ENCODE measurements at regions not wholly inside any gene's neighbourhood (a gene's known extent, or its start where the extent isn't known, plus 50 kb on each side); places are given as distances from the start of the nearest gene placed in this dataset.
"Not testable (repeated sequence)": the region's sequence is repeated elsewhere in the genome, so short reads cannot be mapped to it uniquely, and the experiment has no call there.

DNA sequence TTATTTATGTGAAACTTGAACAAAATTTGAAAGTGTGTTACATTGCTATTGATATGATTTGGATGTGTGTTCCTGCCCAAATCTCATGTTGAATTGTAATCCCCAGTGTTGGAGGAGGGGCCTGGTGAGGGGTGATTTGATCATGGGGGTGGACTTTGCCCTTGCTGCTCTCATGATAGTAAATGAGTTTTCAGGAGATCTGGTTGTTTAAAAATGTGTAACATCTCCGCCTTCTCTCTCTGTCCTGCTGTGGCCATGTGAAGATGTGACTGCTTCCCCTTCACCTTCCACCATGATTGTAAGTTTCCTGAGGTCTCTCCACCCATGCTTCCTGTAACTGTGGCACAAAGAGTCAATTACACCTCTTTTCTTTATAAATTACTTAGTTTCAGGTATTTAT lies 1731.0 kb downstream of the SLITRK5 start:
- DNase-seq, result no peak
- Histone ChIP-seq H3K9me3 (no peaks in the 10 kb centered on the region), H3K36me3 (ENCODE audit: low read depth) (no peaks in the 10 kb centered on the region), H3K4me3 (no peak overlapping the region), H3K4me1 (ENCODE audit: low read depth) (no peaks in the 10 kb centered on the region)
- intact Hi-C loops (cut with DNase I, micrococcal nuclease), result no loop called here
- ATAC-seq, result no peak
- TF ChIP-seq, protein P1, sequence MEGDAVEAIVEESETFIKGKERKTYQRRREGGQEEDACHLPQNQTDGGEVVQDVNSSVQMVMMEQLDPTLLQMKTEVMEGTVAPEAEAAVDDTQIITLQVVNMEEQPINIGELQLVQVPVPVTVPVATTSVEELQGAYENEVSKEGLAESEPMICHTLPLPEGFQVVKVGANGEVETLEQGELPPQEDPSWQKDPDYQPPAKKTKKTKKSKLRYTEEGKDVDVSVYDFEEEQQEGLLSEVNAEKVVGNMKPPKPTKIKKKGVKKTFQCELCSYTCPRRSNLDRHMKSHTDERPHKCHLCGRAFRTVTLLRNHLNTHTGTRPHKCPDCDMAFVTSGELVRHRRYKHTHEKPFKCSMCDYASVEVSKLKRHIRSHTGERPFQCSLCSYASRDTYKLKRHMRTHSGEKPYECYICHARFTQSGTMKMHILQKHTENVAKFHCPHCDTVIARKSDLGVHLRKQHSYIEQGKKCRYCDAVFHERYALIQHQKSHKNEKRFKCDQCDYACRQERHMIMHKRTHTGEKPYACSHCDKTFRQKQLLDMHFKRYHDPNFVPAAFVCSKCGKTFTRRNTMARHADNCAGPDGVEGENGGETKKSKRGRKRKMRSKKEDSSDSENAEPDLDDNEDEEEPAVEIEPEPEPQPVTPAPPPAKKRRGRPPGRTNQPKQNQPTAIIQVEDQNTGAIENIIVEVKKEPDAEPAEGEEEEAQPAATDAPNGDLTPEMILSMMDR (IDR thresholded peaks at IDR 0.05), result no peak

DNA sequence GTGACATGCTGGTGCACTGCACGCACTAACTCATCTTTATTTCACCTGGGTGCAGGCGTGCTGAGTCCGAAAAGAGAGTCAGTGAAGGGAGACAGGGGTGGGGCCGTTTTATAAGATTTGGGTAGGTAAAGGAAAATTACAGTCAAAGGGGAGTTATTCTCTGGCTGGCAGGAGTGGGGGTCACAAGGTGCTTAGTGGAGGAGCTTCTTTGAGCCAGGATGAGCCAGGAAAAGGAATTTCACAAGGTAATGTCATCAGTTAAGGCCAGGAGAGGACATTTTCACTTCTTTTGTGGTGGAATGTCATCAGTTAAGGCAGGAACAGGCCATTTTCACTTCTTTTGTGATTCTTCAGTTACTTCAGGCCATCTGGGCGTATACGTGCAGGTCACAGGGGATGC lies 1734.9 kb downstream of the SLITRK5 start:
- H3K4me1 ChIP-seq (ENCODE audit: low read depth); H3K4me3 ChIP-seq; H3K9me3 ChIP-seq; H3K36me3 ChIP-seq (ENCODE audit: low read depth); intact Hi-C loops (cut with DNase I, micrococcal nuclease); DNase-seq; ATAC-seq: not testable (repeated sequence)

GRCh38 chr13:89407357-89407756 lies 1736.2 kb downstream of the SLITRK5 start:
- Histone ChIP-seq H3K36me3 (ENCODE audit: low read depth) (no peaks in the 10 kb centered on the region), H3K9me3 (no peaks in the 10 kb centered on the region), H3K4me1 (ENCODE audit: low read depth) (no peaks in the 10 kb centered on the region), H3K4me3 (no peak overlapping the region)
- intact Hi-C loops (cut with DNase I, micrococcal nuclease), result no loop called here
- TF ChIP-seq, protein P1 (IDR thresholded peaks at IDR 0.05), result no peak
- DNase-seq (no peak), ATAC-seq (no peak)

- TF ChIP-seq, protein P1 (IDR thresholded peaks at IDR 0.05), result no peak
- no peak for ATAC-seq
- no peak overlapping the region for H3K4me3 ChIP-seq
- H3K36me3 ChIP-seq (ENCODE audit: low read depth), result no peaks in the 10 kb centered on the region
- no peak for DNase-seq
- H3K9me3 ChIP-seq, result no peaks in the 10 kb centered on the region
- H3K4me1 ChIP-seq (ENCODE audit: low read depth), result no peaks in the 10 kb centered on the region
- intact Hi-C loops (cut with DNase I, micrococcal nuclease), result no loop called here
These were observed 1761.8 kb downstream of the SLITRK5 start for GRCh38 chr13:89432997-89433396.

- ATAC-seq; H3K4me1 ChIP-seq (ENCODE audit: low read depth); H3K9me3 ChIP-seq; DNase-seq; H3K36me3 ChIP-seq (ENCODE audit: low read depth); H3K4me3 ChIP-seq; intact Hi-C loops (cut with DNase I, micrococcal nuclease): not testable (repeated sequence)
These were observed 1763.5 kb downstream of the SLITRK5 start for GRCh38 chr13:89434624-89435023.

GRCh38 chr13:89454681-89455080 lies 1783.5 kb downstream of the SLITRK5 start:
- Histone ChIP-seq H3K4me1 (ENCODE audit: low read depth) (no peaks in the 10 kb centered on the region), H3K9me3 (no peaks in the 10 kb centered on the region), H3K4me3 (no peak overlapping the region), H3K36me3 (ENCODE audit: low read depth) (no peaks in the 10 kb centered on the region)
- TF ChIP-seq, protein P1 (IDR thresholded peaks at IDR 0.05), result no peak
- DNase-seq, result no peak
- intact Hi-C loops (cut with DNase I, micrococcal nuclease), result no loop called here
- ATAC-seq, result no peak

DNA sequence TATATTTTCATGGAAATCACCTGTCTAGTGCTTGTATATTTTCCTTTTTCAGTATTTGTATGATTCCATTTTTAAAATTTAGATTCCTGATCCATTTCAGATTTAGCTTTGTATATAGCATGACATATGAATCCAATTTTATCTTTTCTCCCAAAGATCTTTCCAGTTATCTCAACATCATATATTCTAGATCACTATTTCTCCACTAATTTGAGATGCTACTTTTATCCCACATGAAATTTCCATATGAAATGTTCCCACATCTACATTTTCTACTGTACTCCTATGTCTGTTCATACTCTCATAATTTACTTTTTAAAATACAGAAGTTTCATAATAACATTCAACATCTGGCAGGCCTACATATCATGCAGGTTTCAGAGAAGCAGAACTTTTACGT lies 1784.1 kb downstream of the SLITRK5 start:
- no peaks in the 10 kb centered on the region for H3K4me1 ChIP-seq (ENCODE audit: low read depth)
- no peaks in the 10 kb centered on the region for H3K9me3 ChIP-seq
- ATAC-seq (no peak), DNase-seq (no peak)
- no peak overlapping the region for H3K4me3 ChIP-seq
- TF ChIP-seq, protein P1 (IDR thresholded peaks at IDR 0.05), result no peak
- intact Hi-C loops (cut with DNase I, micrococcal nuclease), result no loop called here
- no peaks in the 10 kb centered on the region for H3K36me3 ChIP-seq (ENCODE audit: low read depth)
